ENCODE measurements at regions not wholly inside any gene's neighbourhood (a gene's known extent, or its start where the extent isn't known, plus 50 kb on each side); places are given as distances from the start of the nearest gene placed in this dataset.

GRCh38 chr4:134024251-134024650 is 177.3 kb downstream of the PABPC4L start:
- no peak for DNase-seq (ENCODE audit: low read depth)
- TF ChIP-seq, protein P1, sequence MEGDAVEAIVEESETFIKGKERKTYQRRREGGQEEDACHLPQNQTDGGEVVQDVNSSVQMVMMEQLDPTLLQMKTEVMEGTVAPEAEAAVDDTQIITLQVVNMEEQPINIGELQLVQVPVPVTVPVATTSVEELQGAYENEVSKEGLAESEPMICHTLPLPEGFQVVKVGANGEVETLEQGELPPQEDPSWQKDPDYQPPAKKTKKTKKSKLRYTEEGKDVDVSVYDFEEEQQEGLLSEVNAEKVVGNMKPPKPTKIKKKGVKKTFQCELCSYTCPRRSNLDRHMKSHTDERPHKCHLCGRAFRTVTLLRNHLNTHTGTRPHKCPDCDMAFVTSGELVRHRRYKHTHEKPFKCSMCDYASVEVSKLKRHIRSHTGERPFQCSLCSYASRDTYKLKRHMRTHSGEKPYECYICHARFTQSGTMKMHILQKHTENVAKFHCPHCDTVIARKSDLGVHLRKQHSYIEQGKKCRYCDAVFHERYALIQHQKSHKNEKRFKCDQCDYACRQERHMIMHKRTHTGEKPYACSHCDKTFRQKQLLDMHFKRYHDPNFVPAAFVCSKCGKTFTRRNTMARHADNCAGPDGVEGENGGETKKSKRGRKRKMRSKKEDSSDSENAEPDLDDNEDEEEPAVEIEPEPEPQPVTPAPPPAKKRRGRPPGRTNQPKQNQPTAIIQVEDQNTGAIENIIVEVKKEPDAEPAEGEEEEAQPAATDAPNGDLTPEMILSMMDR (IDR thresholded peaks at IDR 0.05; ENCODE audit: low read depth, low read length, missing control alignments) = peak; percentile 7
- no peak overlapping the region for H3K4me3 ChIP-seq (ENCODE audit: low read depth, low read length)

GRCh38 chr4:134019657-134020056 is 181.9 kb downstream of the PABPC4L start:
- TF ChIP-seq, protein P1 (IDR thresholded peaks at IDR 0.05; ENCODE audit: low read depth, low read length, missing control alignments) = no peak
- no peak overlapping the region for H3K4me3 ChIP-seq (ENCODE audit: low read depth, low read length)
- DNase-seq (ENCODE audit: low read depth) = no peak

DNA sequence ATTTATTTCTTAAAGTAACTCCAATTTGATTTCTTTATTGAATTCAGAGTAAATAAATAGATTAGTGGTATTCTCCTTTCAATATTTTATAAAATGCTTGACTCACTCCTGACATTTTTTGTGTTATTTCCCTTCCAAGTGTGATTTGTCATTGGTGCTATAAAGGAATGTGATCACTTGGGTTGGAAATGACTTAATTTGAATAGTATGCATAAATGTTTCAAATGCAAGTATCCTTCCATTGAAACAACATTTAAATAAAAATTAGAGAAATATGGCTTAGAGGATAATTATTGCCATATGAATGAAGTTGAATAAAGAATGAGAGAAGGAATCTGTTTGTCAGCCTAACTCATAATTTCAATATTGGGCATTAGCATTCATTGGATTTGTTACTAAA is 182.7 kb downstream of the PABPC4L start:
- no peak overlapping the region for H3K4me3 ChIP-seq (ENCODE audit: low read depth, low read length)
- DNase-seq (ENCODE audit: low read depth) = no peak
- TF ChIP-seq, protein P1 (IDR thresholded peaks at IDR 0.05; ENCODE audit: low read depth, low read length, missing control alignments) = no peak

GRCh38 chr4:134001057-134001456 is 200.5 kb downstream of the PABPC4L start:
- no peak overlapping the region for H3K4me3 ChIP-seq (ENCODE audit: low read depth, low read length)
- DNase-seq (ENCODE audit: low read depth) = no peak
- TF ChIP-seq, protein P1 (IDR thresholded peaks at IDR 0.05; ENCODE audit: low read depth, low read length, missing control alignments) = no peak

DNA sequence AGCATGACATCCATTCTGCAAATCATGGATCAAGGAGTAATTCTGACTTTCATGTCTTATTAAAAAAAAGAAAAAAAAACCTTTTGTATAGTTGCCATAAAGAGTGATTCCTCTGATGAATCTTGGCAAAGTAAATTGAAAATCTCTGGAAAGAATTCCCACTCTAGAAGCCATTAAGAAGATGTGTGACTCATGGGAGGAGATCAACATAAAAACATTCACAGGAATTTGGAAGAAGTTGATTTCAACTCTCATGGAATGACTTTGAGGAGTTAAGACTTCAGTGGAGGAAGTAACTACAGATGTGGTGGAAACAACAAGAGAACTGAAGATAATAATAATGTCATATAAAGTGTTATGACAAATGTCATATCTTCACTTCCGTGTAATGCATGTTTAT is 204.2 kb downstream of the PABPC4L start:
- DNase-seq (ENCODE audit: low read depth) = no peak
- no peak overlapping the region for H3K4me3 ChIP-seq (ENCODE audit: low read depth, low read length)
- TF ChIP-seq, protein P1 (IDR thresholded peaks at IDR 0.05; ENCODE audit: low read depth, low read length, missing control alignments) = no peak

DNA sequence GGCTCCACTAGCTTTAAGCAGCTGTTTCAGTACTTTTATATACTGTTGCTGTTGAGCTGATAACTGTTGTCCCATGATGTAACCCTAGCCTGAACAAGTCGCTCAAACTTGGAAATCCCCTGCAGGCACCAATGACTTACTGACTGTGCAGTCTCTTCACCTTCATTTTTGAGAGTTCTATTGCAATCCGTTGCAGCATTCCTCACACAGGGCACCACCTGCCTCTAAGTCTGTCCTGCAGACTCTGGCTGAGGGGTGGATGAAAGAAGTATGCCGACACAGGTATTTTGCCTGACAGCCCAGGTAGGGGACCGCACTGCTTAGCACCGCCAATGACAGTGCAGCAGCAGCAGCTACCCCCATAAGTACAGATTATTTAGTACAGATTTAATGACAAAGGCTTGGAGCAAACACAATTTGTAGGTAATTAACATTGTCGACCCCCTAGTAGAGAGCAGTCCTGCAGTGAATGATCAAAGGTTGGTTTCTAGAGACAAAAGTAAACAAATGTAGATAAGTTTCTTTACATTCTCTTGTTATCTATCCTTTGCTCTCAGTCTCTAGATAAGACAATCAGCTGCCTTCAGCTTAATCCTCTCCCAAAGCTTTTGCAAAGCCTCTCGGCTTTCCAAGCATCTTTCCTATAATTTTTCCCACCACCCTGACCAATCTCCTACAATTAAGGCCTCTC is 205.0 kb downstream of the PABPC4L start:
- DNase-seq (ENCODE audit: low read depth) = no peak
- no peak overlapping the region for H3K4me3 ChIP-seq (ENCODE audit: low read depth, low read length)
- TF ChIP-seq, protein P1 (IDR thresholded peaks at IDR 0.05; ENCODE audit: low read depth, low read length, missing control alignments) = no peak
